Glutamatergic neuron (in vitro differentiated cells): ENCODE measurements at regions not wholly inside any gene's neighbourhood (a gene's known extent, or its start where the extent isn't known, plus 50 kb on each side); places are given as distances from the start of the nearest gene placed in this dataset.

Experiments
- DNase-seq: peaks from one replicate; pipeline ENCODE4 v3.0.0; 2022
- H3K27ac Mint-ChIP-seq: one replicate; pipeline ENCODE4 v1.8.0; 2020; ENCODE audit warnings: mild to moderate bottlenecking, mixed read lengths, inconsistent platforms; ENCODE audit not compliant: unreplicated experiment
- H3K27me3 Mint-ChIP-seq: one replicate; pipeline ENCODE4 v1.8.0; 2020; ENCODE audit warnings: mild to moderate bottlenecking, moderate library complexity, mixed read lengths, inconsistent platforms; ENCODE audit not compliant: unreplicated experiment
- H3K36me3 Mint-ChIP-seq: one replicate; pipeline ENCODE4 v1.8.0; 2020; ENCODE audit warnings: mild to moderate bottlenecking, mixed read lengths, inconsistent platforms; ENCODE audit not compliant: unreplicated experiment
- H3K4me1 Mint-ChIP-seq: one replicate; pipeline ENCODE4 v1.8.0; 2020; ENCODE audit warnings: mild to moderate bottlenecking, low read depth, mixed read lengths, inconsistent platforms; ENCODE audit not compliant: unreplicated experiment
- H3K4me3 Mint-ChIP-seq: one replicate; pipeline ENCODE4 v1.8.0; 2020; ENCODE audit warnings: mild to moderate bottlenecking, mixed read lengths, inconsistent platforms; ENCODE audit not compliant: unreplicated experiment
- H3K9me3 Mint-ChIP-seq: one replicate; pipeline ENCODE4 v1.8.0; 2020; ENCODE audit warnings: mild to moderate bottlenecking, moderate library complexity, mixed read lengths, inconsistent platforms; ENCODE audit not compliant: unreplicated experiment
- CTCF ChIP-seq: fragments of 200-600 bp; sonication (generic); IDR thresholded peaks from one replicate; pipeline ENCODE4 v1.5.0; 2021; ENCODE audit not compliant: partially characterized antibody, unreplicated experiment

DNA sequence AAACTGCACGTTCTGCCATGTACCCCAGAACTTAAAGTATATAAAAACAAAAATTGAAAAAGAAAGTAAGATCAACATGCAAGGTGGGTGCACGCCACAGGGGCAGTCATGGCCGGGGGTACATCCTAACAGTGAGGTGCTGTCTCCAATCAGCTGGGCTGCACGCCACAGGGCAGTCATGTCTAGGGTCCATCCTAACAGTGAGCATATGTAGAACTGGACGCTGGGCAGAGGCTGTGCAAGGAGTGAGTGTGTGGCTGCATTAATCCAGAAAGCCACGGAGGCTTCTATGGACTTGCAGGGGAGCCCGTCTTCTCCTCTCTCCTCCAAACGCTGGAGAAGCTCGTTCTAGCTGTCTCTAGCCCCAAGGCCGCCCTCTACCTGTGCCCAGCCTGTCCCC is 1105.0 kb downstream of the BRD1 start:
- TF ChIP-seq CTCF: no peak
- Mint-ChIP-seq H3K4me1 (no peaks in the 10 kb centered on the region), H3K27ac (no peak overlapping the region), H3K27me3 (peaks cover 7% of the 10 kb centered on the region), H3K4me3 (no peak overlapping the region), H3K36me3 (peaks cover 8% of the 10 kb centered on the region), H3K9me3 (peaks cover 31% of the 10 kb centered on the region)
- DNase-seq: no peak

DNA sequence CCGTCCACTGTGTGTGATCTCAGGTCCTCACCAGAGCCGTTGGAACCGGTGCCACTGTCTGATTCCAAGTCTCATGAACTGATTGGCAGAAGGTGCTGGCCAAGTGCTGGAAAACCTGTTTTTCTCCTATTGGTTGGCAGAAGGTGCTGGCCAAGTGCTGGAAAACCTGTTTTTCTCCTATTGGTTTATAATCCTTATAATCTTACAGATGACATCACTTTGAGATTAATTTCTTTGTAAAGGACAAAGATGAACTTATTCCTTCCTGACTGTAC is 1106.3 kb downstream of the BRD1 start:
- TF ChIP-seq CTCF: no peak
- DNase-seq: no peak
- Mint-ChIP-seq H3K27ac (no peak overlapping the region), H3K4me3 (no peak overlapping the region), H3K4me1 (no peaks in the 10 kb centered on the region), H3K36me3 (peaks cover 16% of the 10 kb centered on the region), H3K27me3 (peaks cover 18% of the 10 kb centered on the region), H3K9me3 (peaks cover 37% of the 10 kb centered on the region)

DNA sequence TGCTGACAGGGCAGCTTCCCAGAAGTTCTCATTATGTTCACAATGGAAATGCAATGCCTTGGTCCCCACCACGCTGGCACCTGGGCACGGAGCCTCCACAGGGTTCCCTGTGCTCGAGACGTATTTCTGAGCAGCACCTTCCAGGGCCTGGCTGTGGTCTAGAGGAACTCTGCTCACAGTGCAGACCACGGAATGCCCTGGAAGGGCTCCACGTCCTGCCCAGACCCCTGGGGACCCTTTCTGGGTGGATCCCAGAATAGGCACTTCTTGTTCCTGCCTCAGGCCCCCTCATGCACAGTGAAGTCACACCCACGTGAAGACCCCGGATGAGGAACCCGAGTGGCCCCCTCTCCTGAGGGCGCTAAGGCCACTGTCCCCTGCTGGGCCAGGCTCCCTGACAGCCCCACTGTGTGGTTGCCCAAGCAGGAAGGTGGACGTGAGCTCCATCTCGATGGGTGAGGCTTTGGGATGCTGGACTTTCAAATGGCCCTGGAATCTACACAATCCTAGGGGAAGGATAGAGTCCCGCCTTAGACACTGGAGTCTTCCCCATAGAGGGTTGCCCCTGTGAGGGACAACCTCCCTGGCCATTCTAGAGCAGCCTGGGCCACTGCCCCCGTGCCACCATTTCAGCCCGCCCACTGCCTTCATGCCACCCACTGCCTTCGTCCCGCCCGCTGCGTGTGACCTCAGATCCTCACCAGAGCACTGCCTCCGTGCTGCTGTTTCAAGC is 1106.8 kb downstream of the BRD1 start:
- peaks cover 19% of the 10 kb centered on the region for H3K27me3 Mint-ChIP-seq
- TF ChIP-seq CTCF: no peak
- no peak overlapping the region for H3K4me3 Mint-ChIP-seq
- H3K36me3 Mint-ChIP-seq: peaks cover 21% of the 10 kb centered on the region
- H3K27ac Mint-ChIP-seq: no peak overlapping the region
- no peak for DNase-seq
- no peaks in the 10 kb centered on the region for H3K4me1 Mint-ChIP-seq
- H3K9me3 Mint-ChIP-seq: peaks cover 41% of the 10 kb centered on the region

GRCh38 chr22:48719978-48720661 is 1107.6 kb downstream of the BRD1 start:
- H3K4me1 Mint-ChIP-seq: no peaks in the 10 kb centered on the region
- DNase-seq: no peak
- H3K27ac Mint-ChIP-seq: no peak overlapping the region
- TF ChIP-seq CTCF: no peak
- peaks cover 40% of the 10 kb centered on the region for H3K9me3 Mint-ChIP-seq
- H3K27me3 Mint-ChIP-seq: peaks cover 20% of the 10 kb centered on the region
- peaks cover 25% of the 10 kb centered on the region for H3K36me3 Mint-ChIP-seq
- H3K4me3 Mint-ChIP-seq: no peak overlapping the region

- Mint-ChIP-seq H3K27ac (no peak overlapping the region), H3K36me3 (peaks cover 25% of the 10 kb centered on the region), H3K4me3 (no peak overlapping the region), H3K27me3 (peaks cover 23% of the 10 kb centered on the region), H3K9me3 (peaks cover 42% of the 10 kb centered on the region), H3K4me1 (no peaks in the 10 kb centered on the region)
- no peak for DNase-seq
- TF ChIP-seq CTCF: no peak
Observed at GRCh38 chr22:48718818-48719500, 1108.7 kb downstream of the BRD1 start.
